HepG2 (cell line): ENCODE measurements at regions not wholly inside any gene's neighbourhood (a gene's known extent, or its start where the extent isn't known, plus 50 kb on each side); places are given as distances from the start of the nearest gene placed in this dataset.
A peak's percentile ranks its signal among the peaks of the same experiment; 100 is the strongest.

Source experiments
- ATAC-seq: fragments of 200-7000 bp; cut with Tn5 transposase; 3 replicates; pipeline ENCODE4 v1.9.1; 2020; ENCODE audit warnings: mild to moderate bottlenecking, moderate library complexity
- BruUV-seq: library from RNA; stranded (reverse); fragments of 400-500 nt; replicated peaks from 2 replicates; lab custom pipeline; 2021; lab: Mats Ljungman, UMichigan
- CTCF ChIA-PET: fragments of 300-600 bp; formaldehyde crosslinking; extraction: SDS; loops from one replicate; lab custom pipeline; 2021; ENCODE audit warnings: low total read pairs, inconsistent platforms, low intra/inter-chr PET ratio; lab: Yijun Ruan, JAX
- POLR2A ChIA-PET: fragments of 350-600 bp; sonication (Branson Sonifier 250); formaldehyde crosslinking; loops from one replicate; lab custom pipeline; 2020; ENCODE audit warnings: antibody characterized with exemption, inconsistent platforms; lab: Yijun Ruan, JAX
- DNase-seq: peaks from one replicate; pipeline ENCODE4 v3.0.0-alpha.2; 2015; ENCODE audit warnings: low spot score
- FAIRE-seq: peaks from 3 replicates; lab custom pipeline; 2011; peaks lifted over from hg19 to GRCh38; lab: Jason Lieb, UNC
- H2AFZ ChIP-seq: one replicate; pipeline ENCODE4 v1.6.1; 2011; ENCODE audit warnings: low read length, inconsistent platforms
- H3K27ac ChIP-seq: fragments of 300-600 bp; 3 replicates; pipeline ENCODE4 v1.8.0; 2011; ENCODE audit warnings: mixed run types, mild to moderate bottlenecking, mixed read lengths, low read length, inconsistent platforms; ENCODE audit not compliant: insufficient read depth; ENCODE audit errors: extremely low read length
- H3K27me3 ChIP-seq, 2 experiments: fragments of 200-600 bp in 1 of 2; 2 replicates in 1 of 2; 3 replicates in 1 of 2; pipeline versions ENCODE4 v1.6.0 to v1.8.0; 2011; ENCODE audit warnings: low read length in 2 of 2, mild to moderate bottlenecking in 2 of 2, moderate library complexity in 2 of 2, inconsistent platforms in 1 of 2; ENCODE audit not compliant: insufficient read depth in 2 of 2, control insufficient read depth in 1 of 2
- H3K36me3 ChIP-seq, 2 experiments: fragments of 200-600 bp in 1 of 2; replicated peaks in 1 of 2; 2 replicates in 1 of 2; 3 replicates in 1 of 2; pipeline versions ENCODE4 v1.5.1 to v1.8.0; 2011; ENCODE audit warnings: low read length in 2 of 2, inconsistent platforms in 1 of 2; ENCODE audit not compliant: insufficient read depth in 2 of 2, control insufficient read depth in 1 of 2
- H3K4me1 ChIP-seq: 2 replicates; pipeline ENCODE4 v1.5.1; 2012; ENCODE audit warnings: low read length, inconsistent platforms; ENCODE audit not compliant: insufficient read depth
- H3K4me2 ChIP-seq: 2 replicates; pipeline ENCODE4 v1.6.0; 2011; ENCODE audit warnings: low read depth, low read length, inconsistent platforms
- H3K4me3 ChIP-seq, 3 experiments: fragments of 200-600 bp in 1 of 3; sonication (generic), shearing (Covaris generic) in 1 of 3; replicated peaks in 1 of 3; 2 replicates each; pipeline ENCODE4 v1.5.1; 2011 to 2016; ENCODE audit warnings: low read length in 3 of 3, inconsistent platforms in 2 of 3, low read depth in 2 of 3, mild to moderate bottlenecking in 2 of 3, control low read depth in 1 of 3, mixed read lengths in 1 of 3; ENCODE audit not compliant: insufficient read depth in 1 of 3
- H3K79me2 ChIP-seq: one replicate; pipeline ENCODE4 v1.6.1; 2011; ENCODE audit warnings: low read length, inconsistent platforms; ENCODE audit not compliant: insufficient read depth
- H3K9ac ChIP-seq: 2 replicates; pipeline ENCODE4 v1.6.0; 2011; ENCODE audit warnings: mild to moderate bottlenecking, low read depth, low read length, inconsistent platforms; ENCODE audit not compliant: insufficient read depth
- H3K9me3 ChIP-seq: 2 replicates; pipeline ENCODE4 v1.5.1; 2012; ENCODE audit warnings: mild to moderate bottlenecking, low read length
- H4K20me1 ChIP-seq: 2 replicates; pipeline ENCODE4 v1.6.0; 2011; ENCODE audit warnings: inconsistent platforms, mild to moderate bottlenecking, low read length, moderate library complexity; ENCODE audit not compliant: insufficient read depth
- CTCF ChIP-seq: sonication (generic); formaldehyde crosslinking; IDR thresholded peaks from 2 replicates; pipeline ENCODE4 v1.5.0; 2020; ENCODE audit warnings: mild to moderate bottlenecking, missing genetic modification reagents, moderate library complexity
- PAWR ChIP-seq: sonication (generic); formaldehyde crosslinking; IDR thresholded peaks from 2 replicates; pipeline ENCODE4 v1.4.0; 2020; ENCODE audit warnings: missing genetic modification reagents, mild to moderate bottlenecking, borderline replicate concordance
- SMC3 ChIP-seq: IDR thresholded peaks from 2 replicates; pipeline ENCODE4 v1.6.1; 2011; ENCODE audit warnings: low read length, improper control_type of control experiment
- STAG1 ChIP-seq: sonication (generic); formaldehyde crosslinking; IDR thresholded peaks from 2 replicates; pipeline ENCODE4 v1.4.0; 2020; ENCODE audit warnings: missing genetic modification reagents
- ZNF18 ChIP-seq: sonication (generic); formaldehyde crosslinking; IDR thresholded peaks from 2 replicates; pipeline ENCODE4 v1.8.0; 2022; ENCODE audit warnings: mild to moderate bottlenecking, missing genetic modification reagents; ENCODE audit not compliant: insufficient replicate concordance
- ZNF264 ChIP-seq: sonication (generic); formaldehyde crosslinking; IDR thresholded peaks from 2 replicates; pipeline ENCODE4 v1.4.0; 2020; ENCODE audit warnings: missing genetic modification reagents
- ZNF766 ChIP-seq: sonication (generic); formaldehyde crosslinking; IDR thresholded peaks from 2 replicates; pipeline ENCODE4 v1.5.0; 2020; ENCODE audit warnings: missing genetic modification reagents, borderline replicate concordance
- ZSCAN25 ChIP-seq: sonication (generic); formaldehyde crosslinking; IDR thresholded peaks from 2 replicates; pipeline ENCODE4 v1.8.0; 2022; ENCODE audit warnings: mild to moderate bottlenecking, missing genetic modification reagents
- WGBS: methylation state at CpG from one replicate; pipeline ENCODE4 v1.1.6; 2017; ENCODE audit warnings: low lambda C conversion rate; 5-methylcytosine and 5-hydroxymethylcytosine counted together
- in situ Hi-C: cut with HindIII; loops from 2 replicates; pipeline ENCODE4 v1.10.0; 2017; ENCODE audit warnings: low pct_unique_long_range_greater_than_20kb; ENCODE audit not compliant: extremely low pct_ligation_motif_present
- intact Hi-C: fragments of 100-400 bp; cut with micrococcal nuclease; formaldehyde crosslinking; loops from one replicate; pipeline ENCODE4 v1.10.0; 2022; ENCODE audit not compliant: unreplicated experiment
- TF ChIP-seq, protein P1 (sequence below): sonication (generic); formaldehyde crosslinking; IDR thresholded peaks from 2 replicates; pipeline ENCODE4 v1.4.0; 2020; ENCODE audit warnings: missing genetic modification reagents
- TF ChIP-seq, protein P2 (sequence below): sonication (generic); formaldehyde crosslinking; IDR thresholded peaks from 2 replicates; pipeline ENCODE4 v1.8.1; 2023; ENCODE audit warnings: missing genetic modification reagents, inconsistent platforms, borderline replicate concordance
- TF ChIP-seq, protein P3 (sequence below): sonication (generic); formaldehyde crosslinking; IDR thresholded peaks from 2 replicates; pipeline ENCODE4 v1.5.0; 2020; ENCODE audit warnings: mild to moderate bottlenecking, missing genetic modification reagents, borderline replicate concordance

GRCh38 chr14:82704218-82704617, 1170.6 kb upstream of the SEL1L start (continued):
- TF ChIP-seq, protein P1, sequence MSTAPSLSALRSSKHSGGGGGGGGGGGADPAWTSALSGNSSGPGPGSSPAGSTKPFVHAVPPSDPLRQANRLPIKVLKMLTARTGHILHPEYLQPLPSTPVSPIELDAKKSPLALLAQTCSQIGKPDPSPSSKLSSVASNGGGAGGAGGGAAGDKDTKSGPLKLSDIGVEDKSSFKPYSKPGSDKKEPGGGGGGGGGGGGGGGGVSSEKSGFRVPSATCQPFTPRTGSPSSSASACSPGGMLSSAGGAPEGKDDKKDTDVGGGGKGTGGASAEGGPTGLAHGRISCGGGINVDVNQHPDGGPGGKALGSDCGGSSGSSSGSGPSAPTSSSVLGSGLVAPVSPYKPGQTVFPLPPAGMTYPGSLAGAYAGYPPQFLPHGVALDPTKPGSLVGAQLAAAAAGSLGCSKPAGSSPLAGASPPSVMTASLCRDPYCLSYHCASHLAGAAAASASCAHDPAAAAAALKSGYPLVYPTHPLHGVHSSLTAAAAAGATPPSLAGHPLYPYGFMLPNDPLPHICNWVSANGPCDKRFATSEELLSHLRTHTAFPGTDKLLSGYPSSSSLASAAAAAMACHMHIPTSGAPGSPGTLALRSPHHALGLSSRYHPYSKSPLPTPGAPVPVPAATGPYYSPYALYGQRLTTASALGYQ (CRISPR knock-in tag), result no peak
- TF ChIP-seq ZSCAN25 (CRISPR knock-in tag), result no peak
- TF ChIP-seq ZNF18 (CRISPR knock-in tag), result no peak
- TF ChIP-seq PAWR (CRISPR knock-in tag), result no peak

DNA sequence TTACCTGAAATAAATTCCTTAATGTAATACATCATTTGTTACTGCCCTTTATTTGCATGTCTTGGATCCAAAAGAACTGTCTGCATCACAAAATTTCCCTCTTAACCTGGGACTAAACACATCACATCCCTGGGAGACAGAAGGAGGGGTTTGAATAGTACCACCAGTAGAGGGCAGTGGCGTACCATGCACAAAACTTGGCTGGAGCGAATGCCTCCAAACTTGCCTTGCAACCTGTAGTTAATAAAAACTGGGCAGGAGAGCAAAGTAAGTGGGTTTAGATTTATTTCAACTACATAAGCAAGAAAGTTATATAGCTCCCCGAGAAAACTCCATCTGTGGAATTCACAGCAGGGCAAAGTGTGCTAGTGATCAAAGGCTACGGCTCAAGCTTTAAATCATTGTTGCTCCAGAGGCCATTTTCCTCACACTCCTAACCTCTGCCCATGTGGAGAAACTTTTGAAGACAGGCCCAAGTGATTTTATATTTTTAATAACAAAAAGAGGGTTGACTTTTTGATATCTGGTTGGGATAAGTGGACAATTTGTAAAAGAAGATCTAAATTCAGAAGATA, 1176.7 kb upstream of the SEL1L start:
- Histone ChIP-seq H3K4me3 (no peak overlapping the region), H3K4me2 (no peak overlapping the region), H3K36me3 (no peaks in the 10 kb centered on the region), H2AFZ (no peak overlapping the region), H3K9me3 (peaks cover 14% of the 10 kb centered on the region), H3K4me1 (no peaks in the 10 kb centered on the region), H3K27me3 (no peaks in the 10 kb centered on the region), H3K9ac (no peak overlapping the region), H4K20me1 (no peaks in the 10 kb centered on the region), H3K79me2 (no peaks in the 10 kb centered on the region), H3K27ac (no peak overlapping the region)
- BruUV-seq, result no TSS peak
- FAIRE-seq, result peak; percentile 21
- peak; percentile 26 for DNase-seq
- in situ Hi-C loops, result no loop called here
- ChIA-PET CTCF (interaction anchor here (1.8 kb wide), 1 partner anchor 362 kb away, joined by 5 read pairs; no protein-coding TSS in a partner anchor), POLR2A (no interaction called here)
- intact Hi-C loops, result loop anchor here (1.0 to 10.0 kb wide), 5 partner anchors 362 to 1312 kb away; no protein-coding TSS in a partner anchor
- 31% methylated on average over 4 of the region's 4 CpGs for WGBS
- ATAC-seq, result peak; percentile 71; the same call in 2 of the 3 replicates
- TF ChIP-seq STAG1 (CRISPR knock-in tag), result peak; percentile 78
- TF ChIP-seq, protein P2, sequence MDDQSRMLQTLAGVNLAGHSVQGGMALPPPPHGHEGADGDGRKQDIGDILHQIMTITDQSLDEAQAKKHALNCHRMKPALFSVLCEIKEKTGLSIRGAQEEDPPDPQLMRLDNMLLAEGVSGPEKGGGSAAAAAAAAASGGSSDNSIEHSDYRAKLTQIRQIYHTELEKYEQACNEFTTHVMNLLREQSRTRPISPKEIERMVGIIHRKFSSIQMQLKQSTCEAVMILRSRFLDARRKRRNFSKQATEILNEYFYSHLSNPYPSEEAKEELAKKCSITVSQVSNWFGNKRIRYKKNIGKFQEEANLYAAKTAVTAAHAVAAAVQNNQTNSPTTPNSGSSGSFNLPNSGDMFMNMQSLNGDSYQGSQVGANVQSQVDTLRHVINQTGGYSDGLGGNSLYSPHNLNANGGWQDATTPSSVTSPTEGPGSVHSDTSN (CRISPR knock-in tag), result no peak
- TF ChIP-seq CTCF (CRISPR knock-in tag), result peak; percentile 70
- no peak for TF ChIP-seq ZNF264
- no peak for TF ChIP-seq ZNF766 (CRISPR knock-in tag)
- peak; percentile 55; the same call in 1 of the 2 replicates for TF ChIP-seq SMC3
- TF ChIP-seq, protein P3, sequence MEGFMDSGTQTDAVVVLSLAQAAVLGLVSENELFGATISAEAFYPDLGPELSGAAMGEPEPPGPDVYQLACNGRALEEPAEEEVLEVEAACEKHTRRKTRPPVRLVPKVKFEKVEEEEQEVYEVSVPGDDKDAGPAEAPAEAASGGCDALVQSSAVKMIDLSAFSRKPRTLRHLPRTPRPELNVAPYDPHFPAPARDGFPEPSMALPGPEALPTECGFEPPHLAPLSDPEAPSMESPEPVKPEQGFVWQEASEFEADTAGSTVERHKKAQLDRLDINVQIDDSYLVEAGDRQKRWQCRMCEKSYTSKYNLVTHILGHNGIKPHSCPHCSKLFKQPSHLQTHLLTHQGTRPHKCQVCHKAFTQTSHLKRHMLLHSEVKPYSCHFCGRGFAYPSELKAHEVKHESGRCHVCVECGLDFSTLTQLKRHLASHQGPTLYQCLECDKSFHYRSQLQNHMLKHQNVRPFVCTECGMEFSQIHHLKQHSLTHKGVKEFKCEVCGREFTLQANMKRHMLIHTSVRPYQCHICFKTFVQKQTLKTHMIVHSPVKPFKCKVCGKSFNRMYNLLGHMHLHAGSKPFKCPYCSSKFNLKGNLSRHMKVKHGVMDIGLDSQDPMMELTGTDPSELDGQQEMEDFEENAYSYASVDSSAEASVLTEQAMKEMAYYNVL (CRISPR knock-in tag), result no peak
